ENCODE measurements at regions not wholly inside any gene's neighbourhood (a gene's known extent, or its start where the extent isn't known, plus 50 kb on each side); places are given as distances from the start of the nearest gene placed in this dataset.
A peak's percentile ranks its signal among the peaks of the same experiment; 100 is the strongest.

DNA sequence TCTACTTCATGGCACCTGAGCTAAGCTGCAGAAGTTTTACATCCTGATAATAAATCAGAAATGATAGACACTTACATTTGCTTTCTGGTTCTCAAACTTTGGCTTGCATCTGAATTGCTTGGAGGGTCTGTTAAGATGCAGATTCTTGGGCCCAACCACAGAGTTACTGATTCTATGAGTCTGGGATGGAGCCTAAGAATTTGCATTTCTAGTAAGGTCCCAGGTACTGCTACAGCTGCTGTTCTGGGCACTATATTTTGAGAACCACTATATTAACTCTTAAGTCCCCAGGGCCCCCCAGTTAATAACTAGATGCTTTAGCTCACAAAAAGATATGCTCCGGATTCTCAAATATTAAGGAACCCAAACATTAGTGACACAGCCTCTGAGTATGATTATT is 69.8 kb upstream of the DAB2 start:
- no peak for DNase-seq

DNA sequence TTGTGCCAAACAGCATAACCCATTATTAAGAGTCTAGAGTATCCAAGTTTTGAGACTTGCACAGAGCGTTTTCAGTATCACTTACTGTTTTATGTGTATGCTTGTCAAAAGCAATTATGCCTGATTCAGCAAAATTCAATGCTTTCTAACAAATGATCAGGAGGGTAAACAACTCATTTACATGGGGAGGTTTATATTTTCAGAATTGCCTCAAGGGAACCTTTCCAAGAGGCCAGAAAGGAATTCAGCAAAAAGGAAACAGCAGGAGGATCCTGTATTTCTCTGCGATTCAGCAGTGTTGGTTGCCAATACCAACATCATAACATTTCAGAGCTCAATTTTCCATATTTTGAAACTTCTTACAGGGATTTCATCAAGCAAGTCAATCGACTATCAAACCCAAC is 69.3 kb upstream of the DAB2 start:
- DNase-seq: peak; percentile 70

DNA sequence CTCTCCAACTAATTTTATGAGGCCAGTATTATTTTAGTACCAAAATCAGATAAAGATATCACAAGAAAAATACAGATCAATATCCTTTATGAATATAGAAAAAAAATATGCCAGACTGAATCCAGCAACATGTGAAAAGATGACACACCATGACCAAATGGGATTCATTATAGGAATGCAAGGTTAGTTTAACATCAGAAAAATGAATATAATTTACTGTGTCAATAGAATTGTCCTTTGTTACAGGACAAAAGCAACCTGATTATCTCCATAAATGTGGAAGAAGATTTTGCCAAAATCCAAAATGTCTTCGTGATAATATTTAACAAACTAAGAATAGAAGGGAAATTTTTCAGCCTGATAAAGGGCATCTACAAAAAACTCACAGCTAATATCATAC is 66.4 kb upstream of the DAB2 start:
- no peak for DNase-seq

DNA sequence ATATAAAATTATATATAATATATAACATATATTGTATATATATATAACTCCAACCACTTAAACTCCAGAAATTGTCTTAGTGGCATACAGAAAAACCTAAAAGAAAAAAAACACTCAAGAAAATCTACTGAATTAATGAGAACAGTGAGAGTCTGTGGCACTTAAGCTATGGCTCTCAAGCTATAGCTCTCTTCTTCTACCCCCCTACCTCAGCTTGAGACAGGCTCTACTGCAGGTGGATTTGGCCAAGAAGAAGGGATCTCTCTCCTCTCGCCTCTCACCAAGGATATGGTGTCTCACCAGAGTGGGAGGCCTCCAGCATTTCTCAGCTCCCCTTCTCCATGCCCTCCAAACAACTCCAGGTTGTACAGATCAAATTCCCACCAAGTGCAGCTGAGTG is 64.5 kb upstream of the DAB2 start:
- DNase-seq: no peak

DNA sequence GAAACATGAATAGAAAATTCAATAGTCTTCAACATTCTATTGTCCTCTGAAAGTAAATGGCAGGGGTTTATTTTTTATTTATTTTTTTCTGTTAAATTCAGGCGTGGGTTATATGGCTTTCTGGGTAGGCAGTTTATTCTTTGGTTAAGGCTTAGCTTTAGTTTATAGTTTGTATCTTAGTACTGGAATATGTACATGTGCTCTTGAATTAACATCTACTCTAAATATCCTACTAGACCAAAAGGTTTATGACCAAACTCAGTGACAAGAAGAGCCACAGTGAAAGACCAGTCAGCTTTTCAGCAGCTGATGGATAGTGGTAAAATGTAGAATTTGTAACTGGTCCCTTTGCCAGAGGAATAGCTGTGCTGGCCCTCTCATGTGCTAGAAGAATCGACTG is 62.0 kb upstream of the DAB2 start:
- DNase-seq: no peak

DNA sequence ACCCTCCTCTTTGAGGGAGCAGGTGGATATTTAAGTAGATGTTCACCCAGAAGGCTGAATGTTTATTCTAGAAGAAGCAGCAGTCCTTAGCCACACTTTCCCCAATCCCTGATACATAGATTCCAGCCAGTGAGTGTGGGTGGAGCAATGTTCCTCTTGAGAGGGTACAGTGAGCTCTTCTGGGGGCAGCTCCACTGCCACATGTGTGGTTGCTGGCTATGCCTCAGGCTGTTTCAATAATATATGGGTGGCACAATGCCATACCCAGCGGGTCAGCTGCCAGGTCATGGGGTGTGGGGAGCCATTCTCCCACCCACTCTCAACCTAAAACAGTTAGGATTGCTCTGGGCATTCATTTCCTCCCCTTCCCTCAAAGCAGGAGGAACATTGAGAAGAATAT is 61.6 kb upstream of the DAB2 start:
- no peak for DNase-seq

DNA sequence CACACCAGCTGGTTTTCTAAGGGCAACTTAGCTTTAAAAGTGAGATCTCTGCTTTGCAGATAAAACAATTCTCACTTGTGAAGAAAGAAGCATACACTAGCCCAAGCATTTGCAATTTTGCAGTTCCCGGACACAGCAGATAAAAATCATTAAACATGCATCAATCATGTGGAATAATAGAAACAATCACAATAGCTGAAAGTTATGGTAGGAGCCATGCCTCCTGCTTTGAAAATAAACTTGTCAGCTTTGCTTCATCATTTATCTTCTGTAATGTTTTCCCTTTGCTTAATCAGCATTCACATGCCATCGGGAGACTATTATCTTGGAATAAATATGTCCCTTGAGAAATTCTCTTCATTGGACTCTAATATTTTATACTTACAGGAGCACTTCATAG is 60.3 kb upstream of the DAB2 start:
- peak; percentile 55 for DNase-seq

DNA sequence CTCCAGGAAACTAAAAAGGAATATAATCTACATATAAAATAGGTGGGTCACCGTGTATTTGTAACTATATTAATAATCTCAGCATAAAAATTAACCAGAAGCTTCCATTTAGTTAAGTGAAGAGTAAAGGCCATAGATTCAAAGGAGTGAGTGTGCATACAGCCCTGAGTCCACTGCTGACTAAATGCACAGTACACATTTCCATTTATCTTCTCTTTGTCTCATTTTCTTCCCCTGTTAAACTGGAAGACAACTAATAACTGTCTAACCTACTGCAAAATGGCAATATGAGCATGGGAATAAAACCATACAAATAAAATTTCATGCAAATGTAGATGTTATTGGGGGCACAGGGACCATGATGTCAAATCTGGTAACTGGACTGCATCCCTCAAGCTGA is 59.9 kb upstream of the DAB2 start:
- DNase-seq: no peak

DNA sequence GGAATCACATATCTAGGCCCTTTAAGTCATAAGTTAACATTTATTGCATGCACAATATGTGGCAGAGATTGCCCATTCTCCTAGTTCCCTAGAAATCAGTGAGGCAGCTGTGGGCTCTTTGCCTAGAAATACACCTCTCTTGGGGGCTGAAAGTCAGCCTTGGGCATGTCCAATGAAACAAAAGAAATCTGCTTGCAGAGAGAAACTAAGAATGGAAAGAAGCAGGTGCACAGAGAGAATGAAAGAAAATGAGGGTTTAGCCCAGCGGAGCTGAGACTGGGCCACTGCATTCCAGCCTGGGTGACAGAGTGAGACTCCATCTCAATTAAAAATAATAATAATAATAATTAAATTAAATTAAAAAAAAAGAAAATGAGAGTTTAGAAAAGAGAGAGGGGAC is 57.3 kb upstream of the DAB2 start:
- no peak for DNase-seq

DNA sequence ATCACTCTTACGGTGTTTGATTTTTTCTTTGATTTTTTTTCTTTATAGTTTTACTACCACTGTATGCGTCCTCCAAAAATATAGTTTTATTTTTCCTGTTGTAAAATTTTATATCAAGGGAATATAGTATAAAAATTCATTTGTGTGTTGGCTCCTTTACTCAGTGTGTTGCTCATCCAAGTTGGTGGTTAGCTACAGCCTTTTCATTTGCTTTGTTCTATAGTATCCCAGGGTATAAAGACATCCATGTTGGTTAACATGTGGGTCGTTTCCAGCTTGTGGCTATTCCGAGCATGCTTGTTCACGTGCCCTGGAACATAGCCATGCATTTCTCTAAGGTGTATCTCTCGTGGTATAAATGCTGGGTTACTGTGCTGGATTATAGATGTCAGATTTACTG is 54.8 kb upstream of the DAB2 start:
- DNase-seq: no peak

DNA sequence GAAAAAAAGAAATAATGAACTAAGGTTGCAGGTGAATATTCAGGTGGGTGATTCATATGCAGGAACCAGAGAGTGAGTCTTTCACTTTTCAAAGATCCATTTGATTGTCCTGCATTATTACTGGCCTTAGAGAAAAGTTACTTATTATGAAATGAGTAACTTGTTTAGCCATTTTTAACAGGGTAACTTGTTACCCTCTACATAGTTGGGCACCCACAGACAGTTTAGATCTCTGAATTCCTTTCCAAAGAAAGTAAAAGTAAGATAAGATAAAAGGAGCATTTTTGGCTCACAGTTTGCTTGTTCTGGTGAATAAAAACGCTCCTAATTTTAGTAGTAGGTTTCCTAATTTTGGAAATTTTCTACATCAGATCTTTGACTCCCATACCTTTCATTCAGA is 54.1 kb upstream of the DAB2 start:
- DNase-seq: no peak

DNA sequence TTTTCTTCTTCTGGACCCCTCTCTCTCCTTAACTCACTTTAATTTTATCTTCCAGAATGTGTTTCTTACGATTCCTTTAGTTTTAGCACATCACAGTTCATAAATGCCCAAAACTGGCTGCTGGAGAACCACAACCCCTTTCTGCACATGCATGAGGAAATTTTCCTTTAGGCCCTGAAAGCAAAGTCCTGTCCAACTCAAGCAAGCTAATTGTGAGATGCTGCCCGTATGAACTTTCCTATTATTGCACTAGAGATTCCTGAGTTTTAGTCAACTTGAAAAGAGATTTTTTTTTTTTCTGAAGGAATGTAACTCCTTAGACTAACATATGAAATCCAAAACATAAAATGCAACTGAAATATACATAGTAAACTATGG is 52.1 kb upstream of the DAB2 start:
- DNase-seq: peak; percentile 63

DNA sequence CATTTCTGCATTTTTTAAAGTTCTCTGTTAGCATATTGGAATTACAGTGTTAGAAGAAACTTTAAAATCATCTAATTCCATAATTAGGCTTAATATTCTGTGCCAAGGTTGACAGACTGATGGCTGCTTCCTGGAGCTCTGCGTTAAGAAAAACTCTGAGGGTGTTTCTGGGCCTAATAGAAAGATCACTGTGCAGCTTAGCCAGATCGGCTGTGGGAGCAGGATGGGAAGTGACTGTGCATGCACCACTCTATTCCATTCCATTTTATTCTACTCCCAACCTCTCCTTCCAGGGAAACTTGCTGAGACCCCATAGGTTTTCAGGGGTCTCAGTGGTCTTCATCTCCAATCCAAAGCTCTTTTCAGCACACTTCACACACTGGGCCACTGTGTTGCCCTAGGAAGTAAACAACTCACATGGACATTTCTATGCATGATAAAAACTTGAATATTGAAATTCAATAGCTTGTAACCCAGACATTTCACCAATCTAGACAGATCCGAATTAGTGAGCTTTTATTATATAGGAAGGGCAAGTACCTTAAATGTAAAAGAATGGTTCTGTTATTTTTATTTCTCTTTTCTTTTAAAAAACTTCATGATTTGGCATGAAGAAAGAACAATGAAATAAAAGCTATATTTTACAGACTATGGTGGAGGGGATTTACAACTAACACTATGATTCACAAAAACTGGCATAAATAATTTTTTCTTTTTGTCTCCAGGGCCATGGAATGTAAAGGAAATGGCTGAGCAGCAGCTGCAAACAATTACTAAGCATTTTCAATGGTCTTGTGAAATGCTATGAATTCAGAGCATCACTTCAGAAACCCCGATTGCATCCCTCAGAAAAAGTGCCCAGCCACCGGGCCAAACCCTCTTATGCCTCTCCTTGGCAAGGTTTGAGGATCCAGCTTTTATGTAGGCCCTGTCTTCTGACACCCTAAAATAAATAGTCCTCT is 51.4 kb upstream of the DAB2 start:
- peak; percentile 93 for DNase-seq

DNA sequence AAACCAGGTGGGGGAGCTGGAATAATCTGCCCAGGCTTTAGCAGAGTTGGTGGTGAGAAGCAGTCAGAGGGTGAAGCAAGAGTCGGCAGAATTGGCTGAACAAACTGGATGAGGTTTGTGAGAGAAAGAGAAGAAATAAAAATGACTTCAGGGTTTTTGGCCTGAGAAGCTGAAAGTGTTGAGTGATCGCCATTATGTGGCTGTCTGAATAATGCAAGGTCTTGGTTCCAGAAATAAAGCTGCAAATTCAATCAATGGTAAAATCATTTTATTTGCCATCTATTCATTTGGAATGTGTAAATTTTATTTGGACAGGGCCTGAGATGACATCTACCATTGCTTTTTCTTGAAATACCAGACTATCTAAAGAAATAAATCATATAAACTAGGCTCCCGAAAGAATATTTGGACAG is 50.4 kb upstream of the DAB2 start:
- DNase-seq: peak; percentile 34
